DND-41 (cell line): ENCODE measurements at regions not wholly inside any gene's neighbourhood (a gene's known extent, or its start where the extent isn't known, plus 50 kb on each side); places are given as distances from the start of the nearest gene placed in this dataset.

ENCODE experiments used
- CTCF ChIP-seq: IDR thresholded peaks from 2 replicates; pipeline ENCODE4 v1.5.1; 2012; ENCODE audit warnings: borderline replicate concordance, low read length, moderate library complexity, mild to moderate bottlenecking; ENCODE audit not compliant: poor library complexity, severe bottlenecking; ENCODE audit errors: extremely low read depth
- EZH2 ChIP-seq: IDR thresholded peaks from 3 replicates; pipeline ENCODE4 v1.6.1; 2012; ENCODE audit warnings: borderline replicate concordance, low read depth, mild to moderate bottlenecking, moderate library complexity, low read length, inconsistent platforms; ENCODE audit not compliant: severe bottlenecking

GRCh38 chrX:13492286-13492685 is 77.1 kb upstream of the EGFL6 start:
- no peak for TF ChIP-seq CTCF
- no peak for TF ChIP-seq EZH2
